ENCODE measurements at regions not wholly inside any gene's neighbourhood (a gene's known extent, or its start where the extent isn't known, plus 50 kb on each side); places are given as distances from the start of the nearest gene placed in this dataset.

GRCh38 chr4:33878710-33879109 is 2365.6 kb downstream of the ARAP2 start:
- TF ChIP-seq POLR2A (IDR thresholded peaks at IDR 0.05) (no peak), CTCF (IDR thresholded peaks at IDR 0.05) (no peak)

All from right lobe of liver (tissue), 4 donors.